ENCODE measurements at regions not wholly inside any gene's neighbourhood (a gene's known extent, or its start where the extent isn't known, plus 50 kb on each side); places are given as distances from the start of the nearest gene placed in this dataset.

- TF ChIP-seq, protein P1, sequence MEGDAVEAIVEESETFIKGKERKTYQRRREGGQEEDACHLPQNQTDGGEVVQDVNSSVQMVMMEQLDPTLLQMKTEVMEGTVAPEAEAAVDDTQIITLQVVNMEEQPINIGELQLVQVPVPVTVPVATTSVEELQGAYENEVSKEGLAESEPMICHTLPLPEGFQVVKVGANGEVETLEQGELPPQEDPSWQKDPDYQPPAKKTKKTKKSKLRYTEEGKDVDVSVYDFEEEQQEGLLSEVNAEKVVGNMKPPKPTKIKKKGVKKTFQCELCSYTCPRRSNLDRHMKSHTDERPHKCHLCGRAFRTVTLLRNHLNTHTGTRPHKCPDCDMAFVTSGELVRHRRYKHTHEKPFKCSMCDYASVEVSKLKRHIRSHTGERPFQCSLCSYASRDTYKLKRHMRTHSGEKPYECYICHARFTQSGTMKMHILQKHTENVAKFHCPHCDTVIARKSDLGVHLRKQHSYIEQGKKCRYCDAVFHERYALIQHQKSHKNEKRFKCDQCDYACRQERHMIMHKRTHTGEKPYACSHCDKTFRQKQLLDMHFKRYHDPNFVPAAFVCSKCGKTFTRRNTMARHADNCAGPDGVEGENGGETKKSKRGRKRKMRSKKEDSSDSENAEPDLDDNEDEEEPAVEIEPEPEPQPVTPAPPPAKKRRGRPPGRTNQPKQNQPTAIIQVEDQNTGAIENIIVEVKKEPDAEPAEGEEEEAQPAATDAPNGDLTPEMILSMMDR (conservative IDR thresholded peaks at IDR 0.05; ENCODE audit: low read length): no peak
- TF ChIP-seq EZH2phosphoT487 (IDR thresholded peaks at IDR 0.05; ENCODE audit: borderline replicate concordance): no peak
These were observed 74.4 kb downstream of the ARHGAP35 start for GRCh38 chr19:46935066-46935663.
